ENCODE measurements at regions not wholly inside any gene's neighbourhood (a gene's known extent, or its start where the extent isn't known, plus 50 kb on each side); places are given as distances from the start of the nearest gene placed in this dataset.

DNA sequence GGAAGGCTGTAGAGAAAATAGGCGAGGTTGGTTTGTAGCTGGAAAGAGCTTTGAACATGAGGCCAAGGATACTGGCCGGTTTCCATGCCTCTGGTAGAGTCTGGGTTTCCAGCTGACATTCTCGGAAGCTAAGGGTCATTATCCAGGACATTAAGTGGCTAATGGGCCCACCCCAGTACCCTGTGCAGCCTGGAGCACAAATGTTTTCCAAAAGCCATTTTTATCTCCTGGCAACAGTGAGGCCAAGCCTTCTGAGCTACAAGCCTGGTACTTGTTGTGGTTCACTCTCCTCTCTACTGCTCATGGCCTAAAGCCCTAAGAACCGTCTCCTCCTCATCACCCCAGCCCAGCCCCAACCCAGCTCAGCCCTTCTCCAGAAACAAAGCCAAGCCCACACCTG, 122.9 kb downstream of the DMRTA2 start:
- no peak overlapping the region for H3K4me3 ChIP-seq (ENCODE audit: low read depth, low read length)

DNA sequence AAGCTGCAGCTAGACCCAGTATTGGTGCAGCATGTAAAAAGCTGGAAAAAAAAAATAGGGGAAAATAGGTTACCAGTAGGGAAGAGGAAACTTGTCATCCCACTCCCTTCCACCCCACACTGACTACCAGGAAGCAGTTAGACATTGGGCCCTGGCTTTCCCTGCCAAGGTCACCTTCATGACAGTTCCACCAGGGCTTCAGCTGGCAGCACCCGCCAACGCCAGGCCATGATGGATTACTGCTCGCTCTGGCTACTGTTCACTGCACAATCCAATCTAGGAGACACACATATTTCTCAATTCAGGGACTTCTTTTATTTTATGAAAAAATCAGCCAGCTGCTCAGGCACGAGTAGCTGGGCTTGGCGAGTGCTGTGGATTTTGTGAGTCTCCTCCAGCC, 127.7 kb downstream of the DMRTA2 start:
- H3K4me3 ChIP-seq (ENCODE audit: low read depth, low read length) = no peak overlapping the region

DNA sequence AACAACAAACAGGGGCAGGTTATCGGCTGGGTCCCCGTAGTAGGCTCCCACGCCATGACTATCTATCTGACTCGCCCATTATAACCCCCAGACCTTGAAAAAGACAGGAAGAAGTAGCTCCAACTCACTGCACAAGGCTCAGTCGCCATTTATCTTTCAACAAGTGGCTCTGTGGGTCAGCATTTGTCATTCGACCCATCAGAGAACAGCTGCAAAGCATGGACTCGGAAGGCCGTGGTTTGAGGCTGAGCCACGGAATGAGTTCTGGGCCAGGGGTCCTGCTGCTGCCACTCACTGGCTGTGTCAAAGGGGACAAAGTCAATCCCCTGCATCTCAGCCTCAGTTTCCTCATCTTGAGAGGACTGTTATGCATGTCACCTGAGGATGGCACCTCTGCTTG, 131.0 kb downstream of the DMRTA2 start:
- no peak overlapping the region for H3K4me3 ChIP-seq (ENCODE audit: low read depth, low read length)

DNA sequence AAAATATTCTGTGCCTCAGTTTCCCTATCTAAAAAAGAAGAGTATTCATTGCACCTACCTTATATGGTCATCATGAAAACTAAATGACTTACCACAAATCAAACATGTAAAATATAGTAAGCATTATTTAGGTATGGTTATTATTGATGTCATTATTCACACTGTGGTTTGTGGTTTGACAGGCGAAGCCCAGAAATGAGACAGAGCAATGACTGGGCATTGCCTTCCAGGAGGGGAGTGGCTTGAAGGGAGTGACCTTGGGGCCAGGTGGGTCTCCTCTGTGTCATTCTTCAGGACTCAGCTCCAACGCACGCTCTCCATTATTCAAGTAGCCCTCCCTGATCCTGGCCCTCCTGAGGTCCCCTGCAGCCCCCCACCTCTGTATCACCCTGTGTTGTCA, 133.7 kb downstream of the DMRTA2 start:
- no peak overlapping the region for H3K4me3 ChIP-seq (ENCODE audit: low read depth, low read length)

DNA sequence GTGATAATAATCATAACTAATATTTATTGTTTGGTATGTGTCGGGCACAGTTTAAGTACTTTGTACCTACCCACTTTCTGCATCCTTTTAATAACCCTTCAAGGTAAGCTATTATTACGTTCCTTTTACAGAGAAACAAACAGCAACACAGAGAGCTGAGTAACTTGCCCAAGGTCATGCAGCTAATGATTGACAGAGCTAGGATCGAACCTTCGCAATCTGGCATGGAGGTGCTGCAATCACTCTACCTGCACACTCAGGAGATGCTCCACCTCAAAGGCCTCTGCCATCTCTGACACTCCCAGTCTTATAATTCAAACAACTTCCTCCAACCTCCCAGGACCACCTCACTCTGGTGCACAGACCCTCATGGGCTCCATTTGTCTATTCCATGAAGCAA, 137.2 kb downstream of the DMRTA2 start:
- H3K4me3 ChIP-seq (ENCODE audit: low read depth, low read length) = no peak overlapping the region

DNA sequence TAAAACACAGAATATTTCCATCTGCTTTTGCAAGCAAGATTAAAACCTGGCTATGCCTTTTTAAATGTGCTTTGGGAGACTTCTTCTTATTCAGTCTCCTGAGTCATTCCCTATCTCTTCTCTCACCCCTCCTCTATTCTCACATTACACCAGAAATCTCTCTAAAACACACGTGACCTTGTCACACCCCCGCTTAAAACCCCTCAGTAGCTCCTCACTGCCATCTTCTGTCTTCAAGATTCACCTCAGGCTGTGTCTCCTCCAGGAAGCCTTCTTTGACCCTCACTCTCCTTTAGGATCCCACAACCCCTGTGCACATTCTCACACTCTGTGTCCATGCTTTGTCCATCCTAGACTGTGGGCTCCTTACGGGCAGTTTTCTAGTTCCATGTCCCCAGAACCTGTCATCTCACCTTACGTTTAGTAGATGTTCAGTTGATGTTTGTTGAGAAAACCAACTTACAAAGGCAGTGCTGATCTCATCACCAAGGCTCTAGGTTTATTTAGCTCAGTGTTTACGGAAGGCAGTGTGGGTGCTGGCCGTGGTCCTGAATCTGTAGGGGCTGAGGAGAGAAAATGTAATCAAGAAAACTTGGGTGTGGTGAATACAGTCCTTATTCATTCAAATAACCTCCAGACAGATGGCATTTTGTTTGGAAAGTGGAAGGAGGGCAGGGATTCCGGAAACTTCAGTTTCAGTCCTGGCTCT, 143.5 kb downstream of the DMRTA2 start:
- no peak overlapping the region for H3K4me3 ChIP-seq (ENCODE audit: low read depth, low read length)

DNA sequence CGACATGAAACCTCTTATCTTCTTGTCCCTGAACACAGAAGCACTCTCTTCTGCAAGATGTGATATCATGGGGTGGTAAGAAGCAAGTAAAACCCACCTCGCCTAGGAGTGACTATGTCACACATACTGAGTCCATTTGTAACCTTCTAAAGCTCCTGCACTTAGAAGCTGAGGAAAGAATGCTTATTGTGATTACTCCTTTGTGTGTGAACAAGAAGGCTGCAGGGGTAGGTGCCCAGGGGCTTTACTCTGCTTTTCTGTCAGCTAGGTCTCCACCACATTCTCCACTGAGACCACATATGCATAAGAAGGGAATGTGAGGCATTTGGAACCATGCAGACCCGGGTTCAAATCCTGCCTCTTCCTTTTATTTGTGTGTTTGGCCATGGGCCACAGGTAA, 144.3 kb downstream of the DMRTA2 start:
- no peak overlapping the region for H3K4me3 ChIP-seq (ENCODE audit: low read depth, low read length)

DNA sequence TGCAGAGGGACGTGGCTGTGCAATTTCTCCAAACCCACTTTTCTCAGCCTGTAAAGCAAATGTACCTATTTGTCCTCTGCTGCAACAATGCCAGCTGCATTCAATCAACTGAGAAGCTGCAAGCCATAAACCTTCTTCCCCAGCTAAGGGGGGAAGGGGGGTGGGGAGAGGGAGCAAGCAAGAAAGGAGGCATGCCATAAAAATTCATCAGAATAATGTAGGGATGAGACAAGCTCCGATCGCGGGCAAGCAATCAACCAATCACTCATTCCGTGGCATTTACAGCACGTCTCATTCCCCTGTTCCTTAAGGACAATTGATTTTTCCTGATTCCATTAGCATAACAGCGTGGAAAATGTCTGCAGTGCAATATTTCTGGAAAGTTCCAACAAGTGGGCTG, 144.8 kb downstream of the DMRTA2 start:
- no peak overlapping the region for H3K4me3 ChIP-seq (ENCODE audit: low read depth, low read length)

DNA sequence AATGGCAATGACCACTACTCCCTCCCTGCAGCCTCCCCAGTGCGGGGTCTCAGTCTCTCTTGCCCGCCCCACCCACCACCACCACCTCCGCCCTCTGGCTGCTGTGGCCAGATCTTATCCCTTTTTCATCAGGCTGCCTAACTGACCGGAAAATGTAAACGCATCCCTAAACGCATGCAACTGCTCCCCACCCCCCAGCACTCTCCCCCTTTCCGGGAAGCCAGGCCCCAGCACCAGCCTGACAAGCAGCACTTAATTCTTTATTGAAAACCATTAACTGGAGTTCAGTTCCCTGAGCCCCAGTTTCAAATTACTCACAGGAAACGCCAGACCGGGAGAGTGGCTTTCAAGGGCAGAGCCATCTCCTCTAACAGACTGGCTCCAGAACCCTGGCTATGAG, 147.7 kb downstream of the DMRTA2 start:
- no peak overlapping the region for H3K4me3 ChIP-seq (ENCODE audit: low read depth, low read length)

DNA sequence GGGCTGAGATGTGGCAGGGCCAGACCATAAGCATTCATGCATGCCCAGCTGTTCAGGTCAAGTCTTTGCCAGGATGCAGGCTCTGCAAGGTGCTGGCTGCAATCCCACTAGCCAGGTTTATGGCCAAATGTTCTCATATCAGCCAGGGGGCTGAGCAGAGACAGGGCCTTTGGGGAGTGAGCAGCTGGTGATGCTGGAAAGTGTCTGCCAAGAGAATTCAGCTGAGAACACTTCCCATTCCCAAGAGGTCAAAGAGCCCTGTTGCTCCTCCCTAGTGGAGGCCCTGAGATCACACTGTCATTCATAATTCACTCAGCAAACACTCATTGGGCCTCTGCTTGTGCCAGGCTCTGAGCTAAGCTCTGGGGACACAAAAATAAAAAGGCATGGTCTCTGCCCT, 150.3 kb downstream of the DMRTA2 start:
- H3K4me3 ChIP-seq (ENCODE audit: low read depth, low read length) = no peak overlapping the region

DNA sequence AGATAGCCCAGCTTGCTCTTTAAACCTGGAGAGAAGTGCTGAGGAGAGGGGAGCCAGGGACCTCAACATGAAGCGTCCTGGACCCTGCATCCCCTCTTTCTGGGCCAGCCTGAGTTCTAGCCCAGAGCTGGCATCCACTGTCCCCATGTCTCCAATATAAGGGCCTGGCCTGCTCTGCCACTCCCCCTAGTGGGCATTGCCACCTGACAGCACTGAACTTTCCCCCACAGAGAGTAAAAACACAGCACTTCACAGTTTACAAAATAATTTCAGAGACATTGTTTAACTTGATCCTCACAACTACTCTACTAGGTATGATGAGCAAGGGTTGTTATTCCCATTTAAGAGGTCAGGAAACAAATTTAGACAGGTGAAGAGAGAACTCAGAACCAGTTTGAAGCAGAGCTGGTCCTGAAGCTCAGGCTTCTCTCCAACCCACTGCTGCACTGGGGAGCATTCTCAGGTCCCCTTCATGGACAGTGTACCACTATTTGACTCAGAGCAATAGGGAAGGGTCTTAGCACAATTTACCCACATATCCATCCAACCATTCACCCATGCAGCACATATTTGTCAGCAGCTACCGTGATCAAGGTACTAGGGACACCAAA, 151.2 kb downstream of the DMRTA2 start:
- no peak overlapping the region for H3K4me3 ChIP-seq (ENCODE audit: low read depth, low read length)

DNA sequence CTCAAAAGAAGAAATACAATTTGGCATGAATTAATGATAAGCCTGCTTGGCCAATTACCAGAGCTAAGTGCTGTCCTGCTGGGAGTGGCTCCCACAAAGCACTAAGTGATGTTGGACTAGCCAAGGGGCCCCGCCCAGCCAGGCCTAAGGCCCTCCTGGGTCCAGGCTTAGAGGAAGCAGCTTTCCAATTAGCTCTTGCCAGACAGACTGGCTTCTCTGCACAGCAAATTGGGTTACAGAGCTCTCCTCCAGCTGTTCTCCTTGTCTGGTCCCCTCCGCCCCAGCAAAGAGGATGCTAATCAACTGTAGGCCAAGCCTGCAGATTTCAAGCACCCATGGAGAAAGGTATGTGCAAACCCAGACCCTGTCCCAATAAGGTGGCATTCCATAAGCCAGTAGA, 151.9 kb downstream of the DMRTA2 start:
- no peak overlapping the region for H3K4me3 ChIP-seq (ENCODE audit: low read depth, low read length)

DNA sequence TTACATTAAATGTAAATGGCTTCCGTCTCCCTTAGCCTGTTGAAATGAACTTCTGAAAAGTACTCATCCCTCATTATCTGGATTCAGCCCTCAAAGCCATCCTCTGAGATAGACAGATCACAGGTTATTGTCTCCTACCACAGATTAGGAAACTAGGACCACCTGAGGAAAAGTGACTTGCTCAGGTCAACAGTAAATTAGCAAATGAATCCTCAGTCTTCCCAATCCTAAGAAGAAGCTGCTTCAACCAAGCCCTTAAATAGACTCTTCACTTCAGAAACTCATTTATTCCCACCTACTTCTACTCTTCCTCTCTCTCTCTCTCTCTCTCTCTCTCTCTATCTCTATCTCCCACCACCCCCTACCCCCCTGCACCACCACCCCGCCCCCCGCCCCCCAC, 152.3 kb downstream of the DMRTA2 start:
- H3K4me3 ChIP-seq (ENCODE audit: low read depth, low read length) = no peak overlapping the region

DNA sequence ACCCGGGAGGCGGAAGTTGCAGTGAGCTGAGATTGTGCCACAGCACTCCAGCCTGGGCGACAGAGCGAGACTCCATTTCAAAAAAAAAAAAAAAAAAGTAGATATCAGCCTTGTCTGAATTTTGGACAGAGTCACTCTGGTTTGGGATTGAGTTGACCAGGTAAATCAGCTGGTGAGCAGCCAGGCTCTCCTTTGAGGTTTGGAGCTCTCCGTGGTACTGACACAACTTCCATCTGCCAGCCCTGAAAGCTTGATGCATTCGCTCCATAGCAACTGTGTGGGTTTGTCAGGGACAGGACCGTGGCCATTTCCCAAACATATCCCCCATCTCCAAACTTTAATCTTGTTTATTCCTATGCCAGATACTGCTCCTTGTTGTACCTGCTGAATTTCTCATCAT, 155.2 kb downstream of the DMRTA2 start:
- no peak overlapping the region for H3K4me3 ChIP-seq (ENCODE audit: low read depth, low read length)

DNA sequence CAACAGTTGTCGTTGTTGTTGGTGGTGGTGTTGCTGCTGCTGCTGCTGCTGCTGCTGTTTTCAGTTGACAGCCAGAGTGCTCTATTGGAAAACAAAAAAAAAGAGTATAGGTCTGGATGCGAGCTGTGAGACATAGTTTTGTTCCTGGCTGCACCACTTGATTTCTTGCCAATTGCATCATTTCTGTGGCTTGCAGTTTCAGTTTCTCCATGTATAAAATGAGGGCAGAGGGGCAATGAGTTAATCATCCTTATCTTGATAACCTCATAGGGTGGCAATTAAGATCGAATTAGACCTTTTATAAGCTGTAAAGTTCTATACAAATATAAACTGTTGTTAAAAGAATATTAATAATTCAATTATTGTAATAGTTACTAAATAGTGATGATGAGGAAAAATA, 156.7 kb downstream of the DMRTA2 start:
- no peak overlapping the region for H3K4me3 ChIP-seq (ENCODE audit: low read depth, low read length)

DNA sequence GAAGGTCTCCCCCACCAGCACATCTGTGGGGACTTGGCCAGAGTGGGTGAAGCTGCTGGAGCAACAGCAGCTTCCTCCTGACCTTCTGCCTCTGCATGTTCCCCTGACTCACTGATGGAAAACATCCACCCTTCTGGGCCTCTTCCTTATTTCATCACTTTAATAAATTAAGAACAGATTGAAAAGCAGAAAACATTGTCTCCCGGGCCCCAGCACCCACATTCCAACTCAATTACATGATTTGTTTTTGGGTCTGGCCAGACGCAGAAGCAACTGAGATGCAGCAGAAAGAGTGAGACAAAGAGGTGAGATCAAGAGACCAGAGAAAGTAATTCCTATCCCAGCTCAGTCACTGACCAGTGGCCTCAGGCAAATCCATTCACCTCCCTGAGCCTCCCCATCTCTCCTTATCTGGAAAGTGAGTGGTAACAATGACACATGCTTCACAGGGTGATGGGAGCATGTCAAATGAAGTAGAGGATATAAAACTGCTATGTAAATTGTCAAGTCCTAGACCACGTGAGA, 157.1 kb downstream of the ELAVL4 start:
- no peak overlapping the region for H3K4me3 ChIP-seq (ENCODE audit: low read depth, low read length)

DNA sequence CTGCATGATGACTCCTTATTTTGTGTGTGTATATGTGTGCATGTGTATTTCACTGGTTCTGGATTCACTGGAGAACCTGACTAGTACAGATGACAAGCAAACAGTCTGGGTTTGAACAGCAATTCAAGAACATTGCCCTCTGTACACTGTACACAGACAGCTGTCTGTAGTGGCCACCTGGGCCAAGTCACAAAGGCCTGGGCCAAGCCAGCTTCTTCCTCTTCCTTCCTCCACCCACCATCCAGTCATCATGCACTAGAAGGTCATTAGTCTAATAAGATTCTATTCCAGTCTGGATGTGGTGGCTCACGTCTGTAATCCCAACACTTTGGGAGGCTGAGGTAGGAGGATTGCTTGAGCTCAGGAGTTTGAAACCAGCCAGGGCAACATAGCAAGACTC, 155.9 kb downstream of the ELAVL4 start:
- no peak overlapping the region for H3K4me3 ChIP-seq (ENCODE audit: low read depth, low read length)

DNA sequence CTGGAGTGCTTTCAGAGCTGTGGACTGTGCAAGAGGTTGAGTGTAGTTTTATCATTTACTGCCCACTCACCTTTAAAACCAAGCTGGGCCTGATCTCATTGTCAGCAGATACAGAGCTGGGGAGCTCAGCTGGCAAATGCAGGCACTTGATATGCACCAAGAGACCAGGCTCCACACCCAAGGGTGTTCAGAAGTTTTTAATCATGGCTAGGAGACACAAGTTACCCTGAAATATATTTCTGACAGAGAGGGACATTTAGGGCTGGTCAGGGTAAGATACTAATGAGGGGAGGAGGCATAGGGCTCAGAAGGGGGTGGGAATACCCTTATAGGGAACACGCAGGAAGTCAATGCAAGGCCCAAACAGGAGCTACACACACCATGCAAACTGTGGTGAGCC, 153.7 kb downstream of the ELAVL4 start:
- no peak overlapping the region for H3K4me3 ChIP-seq (ENCODE audit: low read depth, low read length)

DNA sequence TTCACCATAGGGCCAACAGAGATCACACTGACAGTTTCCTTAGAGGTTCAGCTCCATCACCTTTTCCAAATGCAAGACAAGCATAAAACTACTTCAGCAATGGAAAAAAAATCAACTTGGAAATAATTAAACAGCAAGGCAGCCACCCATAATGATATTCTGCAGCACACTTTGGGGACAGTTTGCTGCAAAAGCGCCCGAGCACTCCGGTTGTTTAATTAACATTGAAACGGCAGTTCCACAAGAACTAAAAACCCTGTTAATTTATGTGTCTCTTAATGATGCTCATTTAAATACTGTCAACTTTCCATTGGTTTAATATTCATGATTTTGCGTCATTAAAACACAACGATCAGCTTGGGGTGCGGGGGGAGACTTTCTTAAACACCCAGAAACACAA, 153.2 kb downstream of the ELAVL4 start:
- H3K4me3 ChIP-seq (ENCODE audit: low read depth, low read length) = no peak overlapping the region

DNA sequence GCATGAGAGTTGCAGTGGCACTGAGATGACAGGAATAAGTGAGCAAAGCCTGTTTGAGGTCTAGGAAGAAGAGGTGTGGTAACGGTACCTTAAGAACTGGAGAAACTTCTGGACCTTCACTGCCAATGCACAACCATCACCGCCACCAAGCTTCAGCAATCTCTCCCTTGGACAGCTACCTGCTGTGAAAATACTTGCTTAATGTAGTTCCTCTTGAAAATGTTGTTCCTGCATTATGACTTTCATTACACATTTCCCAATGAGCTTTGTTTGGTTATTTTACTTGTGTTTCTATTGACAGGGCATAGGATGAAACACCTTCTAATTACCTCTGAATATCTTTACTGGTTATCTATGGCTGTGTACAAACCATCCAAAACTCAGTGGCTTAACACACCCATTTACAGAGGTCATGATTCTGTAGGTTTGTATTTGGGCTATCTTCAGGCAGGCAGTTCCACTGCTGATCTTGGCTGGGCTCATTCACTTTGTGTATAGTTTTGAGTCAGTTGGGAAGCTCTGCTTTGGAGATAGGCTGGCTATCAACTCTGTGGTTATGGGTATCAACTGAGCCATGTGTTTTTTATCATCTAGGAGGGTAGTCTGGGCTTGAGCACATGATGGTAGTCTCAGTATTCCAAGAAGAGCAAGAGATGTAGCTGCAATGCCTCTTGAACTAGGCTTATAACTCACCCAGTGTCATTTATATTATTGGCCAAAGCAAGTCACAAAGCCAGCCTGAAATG, 149.4 kb downstream of the ELAVL4 start:
- no peak overlapping the region for H3K4me3 ChIP-seq (ENCODE audit: low read depth, low read length)

DNA sequence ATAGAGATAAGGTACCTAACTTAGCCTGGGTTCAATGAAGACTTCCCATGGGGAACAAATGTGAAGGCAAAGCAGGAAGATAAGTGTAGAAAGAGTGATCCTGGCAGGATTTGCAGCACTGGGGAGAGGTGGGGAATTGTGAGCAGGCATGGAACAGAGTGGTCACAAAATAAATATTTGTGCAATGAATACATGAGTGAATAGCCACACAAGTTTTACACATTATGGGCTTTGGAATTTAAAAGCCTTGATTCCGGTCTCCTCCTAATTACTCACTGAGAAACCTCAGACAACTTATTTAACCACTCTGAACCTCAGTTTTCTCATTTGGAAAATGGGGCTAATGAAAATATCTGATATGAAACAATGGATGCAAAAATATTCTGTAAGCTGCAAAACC, 148.3 kb downstream of the ELAVL4 start:
- no peak overlapping the region for H3K4me3 ChIP-seq (ENCODE audit: low read depth, low read length)

All from iPS-11a (cell line).